ENCODE measurements at regions not wholly inside any gene's neighbourhood (a gene's known extent, or its start where the extent isn't known, plus 50 kb on each side); places are given as distances from the start of the nearest gene placed in this dataset.

- DNase-seq = no peak
- peaks cover 5% of the 10 kb centered on the region for H3K27me3 Mint-ChIP-seq (ENCODE audit: unreplicated experiment)
Observed at GRCh38 chr7:131883196-131883595, 326.8 kb upstream of the PODXL start.

DNA sequence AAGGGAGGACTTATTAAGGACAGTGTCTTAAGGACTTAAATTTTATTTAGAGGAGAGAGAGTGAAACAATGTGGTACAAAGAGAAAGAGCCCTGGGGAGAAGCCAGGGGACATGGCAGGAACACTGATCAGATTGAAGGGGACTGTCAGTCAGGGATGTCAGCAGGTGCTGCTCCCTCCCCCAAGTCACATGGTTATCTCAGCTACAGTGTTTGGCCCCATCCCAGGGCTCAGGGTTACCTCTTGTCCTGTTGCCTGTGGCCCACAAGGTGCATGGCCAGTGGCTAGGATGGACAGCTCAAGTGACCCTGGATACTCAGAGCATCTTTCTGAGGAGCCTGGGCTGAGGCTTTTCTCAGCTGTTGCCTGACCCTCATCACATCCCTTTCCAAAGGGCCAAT, 325.9 kb upstream of the PODXL start:
- no peak for DNase-seq
- Mint-ChIP-seq H3K9me3 (ENCODE audit: unreplicated experiment) (peaks cover 2% of the 10 kb centered on the region), H3K4me1 (ENCODE audit: low read depth, unreplicated experiment) (peaks cover 3% of the 10 kb centered on the region), H3K27me3 (ENCODE audit: unreplicated experiment) (peaks cover 5% of the 10 kb centered on the region), H3K27ac (ENCODE audit: unreplicated experiment) (no peak overlapping the region), H3K4me3 (ENCODE audit: unreplicated experiment) (no peak overlapping the region), H3K36me3 (ENCODE audit: unreplicated experiment) (peaks cover 12% of the 10 kb centered on the region)
- TF ChIP-seq, protein P1, sequence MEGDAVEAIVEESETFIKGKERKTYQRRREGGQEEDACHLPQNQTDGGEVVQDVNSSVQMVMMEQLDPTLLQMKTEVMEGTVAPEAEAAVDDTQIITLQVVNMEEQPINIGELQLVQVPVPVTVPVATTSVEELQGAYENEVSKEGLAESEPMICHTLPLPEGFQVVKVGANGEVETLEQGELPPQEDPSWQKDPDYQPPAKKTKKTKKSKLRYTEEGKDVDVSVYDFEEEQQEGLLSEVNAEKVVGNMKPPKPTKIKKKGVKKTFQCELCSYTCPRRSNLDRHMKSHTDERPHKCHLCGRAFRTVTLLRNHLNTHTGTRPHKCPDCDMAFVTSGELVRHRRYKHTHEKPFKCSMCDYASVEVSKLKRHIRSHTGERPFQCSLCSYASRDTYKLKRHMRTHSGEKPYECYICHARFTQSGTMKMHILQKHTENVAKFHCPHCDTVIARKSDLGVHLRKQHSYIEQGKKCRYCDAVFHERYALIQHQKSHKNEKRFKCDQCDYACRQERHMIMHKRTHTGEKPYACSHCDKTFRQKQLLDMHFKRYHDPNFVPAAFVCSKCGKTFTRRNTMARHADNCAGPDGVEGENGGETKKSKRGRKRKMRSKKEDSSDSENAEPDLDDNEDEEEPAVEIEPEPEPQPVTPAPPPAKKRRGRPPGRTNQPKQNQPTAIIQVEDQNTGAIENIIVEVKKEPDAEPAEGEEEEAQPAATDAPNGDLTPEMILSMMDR (IDR thresholded peaks at IDR 0.05; ENCODE audit: partially characterized antibody, unreplicated experiment) = no peak

More at GRCh38 chr7:131883196-131883595, 326.8 kb upstream of the PODXL start:
- Mint-ChIP-seq H3K4me1 (ENCODE audit: low read depth, unreplicated experiment) (peaks cover 6% of the 10 kb centered on the region), H3K36me3 (ENCODE audit: unreplicated experiment) (peaks cover 15% of the 10 kb centered on the region), H3K9me3 (ENCODE audit: unreplicated experiment) (peaks cover 2% of the 10 kb centered on the region), H3K27ac (ENCODE audit: unreplicated experiment) (no peak overlapping the region), H3K4me3 (ENCODE audit: unreplicated experiment) (no peak overlapping the region)
- TF ChIP-seq, protein P1 (IDR thresholded peaks at IDR 0.05; ENCODE audit: partially characterized antibody, unreplicated experiment) = no peak

DNA sequence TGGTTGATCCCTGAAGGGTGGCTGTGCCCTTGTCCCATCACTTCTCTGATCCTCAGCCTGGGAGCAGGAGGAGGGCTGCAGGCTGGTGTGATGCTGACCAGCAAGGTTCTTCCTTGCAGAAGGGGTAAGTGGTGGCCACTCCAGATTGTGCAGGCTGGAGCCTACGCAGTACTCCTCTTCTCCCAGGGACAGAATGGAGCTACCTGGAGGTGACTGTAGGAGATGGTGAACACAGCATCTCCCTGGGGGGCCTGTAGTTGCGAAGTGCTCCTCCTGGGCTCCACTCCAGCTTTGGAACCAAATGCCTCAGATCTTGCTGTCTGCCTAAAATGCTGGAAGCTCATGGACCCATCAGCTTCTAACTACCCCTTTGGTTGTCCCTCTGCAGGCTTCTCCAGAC, 323.6 kb upstream of the PODXL start:
- no peak for DNase-seq
- TF ChIP-seq, protein P1 (IDR thresholded peaks at IDR 0.05; ENCODE audit: partially characterized antibody, unreplicated experiment) = no peak
- Mint-ChIP-seq H3K4me1 (ENCODE audit: low read depth, unreplicated experiment) (peaks cover 2% of the 10 kb centered on the region), H3K27me3 (ENCODE audit: unreplicated experiment) (peaks cover 5% of the 10 kb centered on the region), H3K4me3 (ENCODE audit: unreplicated experiment) (no peak overlapping the region), H3K27ac (ENCODE audit: unreplicated experiment) (no peak overlapping the region), H3K9me3 (ENCODE audit: unreplicated experiment) (peaks cover 2% of the 10 kb centered on the region), H3K36me3 (ENCODE audit: unreplicated experiment) (no peaks in the 10 kb centered on the region)

DNA sequence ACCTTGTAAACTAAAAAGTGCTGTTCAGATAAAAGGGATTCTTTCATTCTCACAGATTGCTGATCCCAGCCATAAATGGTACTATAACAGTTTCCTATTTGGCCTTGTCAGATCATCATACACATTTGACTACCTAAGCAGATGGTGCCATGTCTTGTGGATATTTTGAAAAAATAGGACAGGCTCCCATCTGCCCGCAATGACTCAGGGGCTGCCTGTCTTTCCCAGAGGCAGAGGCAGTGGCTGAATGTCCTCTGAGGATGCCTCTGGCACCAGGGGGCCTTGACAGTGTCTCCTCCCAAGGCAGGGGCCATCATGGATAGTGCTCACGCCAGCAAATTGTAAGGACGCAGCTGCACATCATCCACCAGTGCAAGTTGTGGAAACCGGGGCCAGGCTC, 323.0 kb upstream of the PODXL start:
- H3K9me3 Mint-ChIP-seq (ENCODE audit: unreplicated experiment) = peaks cover 2% of the 10 kb centered on the region
- TF ChIP-seq, protein P1 (IDR thresholded peaks at IDR 0.05; ENCODE audit: partially characterized antibody, unreplicated experiment) = no peak

DNA sequence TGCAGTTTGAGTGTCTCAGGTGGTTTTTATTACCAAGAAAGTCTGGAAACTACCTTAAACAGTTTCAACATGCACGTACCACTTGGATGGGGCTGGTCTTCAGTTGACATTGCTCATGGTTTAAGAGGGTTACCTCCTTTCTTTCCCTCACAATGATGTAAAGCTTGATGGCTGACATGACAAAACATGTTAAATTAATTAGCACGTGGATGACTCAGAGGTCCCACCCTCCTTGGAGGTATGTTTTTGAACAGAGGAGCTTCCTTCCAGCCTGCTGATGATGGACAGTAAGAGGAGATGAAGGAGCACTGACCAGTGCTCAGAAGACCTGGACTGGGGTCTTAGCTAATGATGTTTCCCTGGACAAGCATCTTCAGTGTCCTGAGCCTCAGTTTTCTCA, 322.3 kb upstream of the PODXL start:
- H3K27ac Mint-ChIP-seq (ENCODE audit: unreplicated experiment) = no peak overlapping the region
- peaks cover 5% of the 10 kb centered on the region for H3K27me3 Mint-ChIP-seq (ENCODE audit: unreplicated experiment)
- DNase-seq = no peak
- peaks cover 2% of the 10 kb centered on the region for H3K9me3 Mint-ChIP-seq (ENCODE audit: unreplicated experiment)
- H3K36me3 Mint-ChIP-seq (ENCODE audit: unreplicated experiment) = no peaks in the 10 kb centered on the region
- H3K4me3 Mint-ChIP-seq (ENCODE audit: unreplicated experiment) = no peak overlapping the region
- peaks cover 2% of the 10 kb centered on the region for H3K4me1 Mint-ChIP-seq (ENCODE audit: low read depth, unreplicated experiment)
- TF ChIP-seq, protein P1 (IDR thresholded peaks at IDR 0.05; ENCODE audit: partially characterized antibody, unreplicated experiment) = no peak

More for the DNA sequence above, 323.0 kb upstream of the PODXL start:
- Mint-ChIP-seq H3K27ac (ENCODE audit: unreplicated experiment) (no peak overlapping the region), H3K36me3 (ENCODE audit: unreplicated experiment) (no peaks in the 10 kb centered on the region), H3K4me1 (ENCODE audit: low read depth, unreplicated experiment) (peaks cover 2% of the 10 kb centered on the region), H3K27me3 (ENCODE audit: unreplicated experiment) (peaks cover 5% of the 10 kb centered on the region), H3K4me3 (ENCODE audit: unreplicated experiment) (no peak overlapping the region)
- no peak for DNase-seq
